IMR-90 (cell line): ENCODE measurements at regions not wholly inside any gene's neighbourhood (a gene's known extent, or its start where the extent isn't known, plus 50 kb on each side); places are given as distances from the start of the nearest gene placed in this dataset.

Experiments
- ATAC-seq: fragments of 200-7000 bp; cut with Tn5 transposase; 2 replicates; pipeline ENCODE4 v1.9.1; 2020; ENCODE audit warnings: low read depth, mild to moderate bottlenecking, moderate library complexity
- BruUV-seq: library from RNA; stranded (reverse); fragments of 400-500 nt; replicated peaks from 2 replicates; lab custom pipeline; 2021; lab: Mats Ljungman, UMichigan
- CTCF ChIA-PET: fragments of 300-600 bp; formaldehyde crosslinking; extraction: SDS; loops from one replicate; lab custom pipeline; 2021; ENCODE audit warnings: antibody characterized with exemption; lab: Yijun Ruan, JAX
- POLR2A ChIA-PET: fragments of 300-600 bp; sonication (Branson Sonifier 250); formaldehyde crosslinking; loops from one replicate; lab custom pipeline; 2022; ENCODE audit warnings: antibody characterized with exemption; ENCODE audit not compliant: unreplicated experiment; lab: Charles Lee
- DNase-seq: peaks from one replicate; pipeline ENCODE4 v3.0.0; 2013
- H2AFZ ChIP-seq: replicated peaks from 2 replicates; pipeline ENCODE3; 2013; ENCODE audit warnings: low read length, mild to moderate bottlenecking; ENCODE audit not compliant: poor library complexity
- H2AK5ac ChIP-seq: 2 replicates; pipeline ENCODE4 v1.6.1; 2013; ENCODE audit warnings: low read depth, low read length, inconsistent platforms
- H2AK9ac ChIP-seq: replicated peaks from 2 replicates; pipeline ENCODE3; 2013; ENCODE audit warnings: mild to moderate bottlenecking, low read depth, low read length, moderate library complexity; ENCODE audit not compliant: poor library complexity
- H2BK120ac ChIP-seq: 2 replicates; pipeline ENCODE4 v1.6.1; 2013; ENCODE audit warnings: low read depth, low read length, inconsistent platforms
- H2BK15ac ChIP-seq: 3 replicates; pipeline ENCODE4 v1.6.1; 2013; ENCODE audit warnings: low read depth, low read length, inconsistent platforms
- H2BK20ac ChIP-seq: 2 replicates; pipeline ENCODE4 v1.6.1; 2013; ENCODE audit warnings: low read depth, mild to moderate bottlenecking, inconsistent platforms, low read length, moderate library complexity
- H2BK5ac ChIP-seq: 2 replicates; pipeline ENCODE4 v1.6.1; 2013; ENCODE audit warnings: mild to moderate bottlenecking, low read depth, low read length, inconsistent platforms; ENCODE audit not compliant: poor library complexity, severe bottlenecking
- H3K14ac ChIP-seq: replicated peaks from 2 replicates; pipeline ENCODE4 v1.6.1; 2013; ENCODE audit warnings: low read depth, low read length, inconsistent platforms
- H3K18ac ChIP-seq: 2 replicates; pipeline ENCODE4 v1.6.1; 2013; ENCODE audit warnings: low read depth, low read length, control low read depth
- H3K23ac ChIP-seq: 2 replicates; pipeline ENCODE4 v1.6.1; 2013; ENCODE audit warnings: low read depth, low read length, inconsistent platforms
- H3K27ac ChIP-seq: 2 replicates; pipeline ENCODE4 v1.5.1; 2013; ENCODE audit warnings: mild to moderate bottlenecking, control low read depth, low read length; ENCODE audit not compliant: insufficient read depth
- H3K27me3 ChIP-seq: 2 replicates; pipeline ENCODE4 v1.6.1; 2013; ENCODE audit warnings: low read length; ENCODE audit not compliant: control insufficient read depth, insufficient read depth
- H3K36me3 ChIP-seq: 2 replicates; pipeline ENCODE4 v1.6.1; 2013; ENCODE audit warnings: low read length, mixed read lengths; ENCODE audit not compliant: control insufficient read depth, insufficient read depth
- H3K4ac ChIP-seq: 2 replicates; pipeline ENCODE4 v1.6.1; 2013; ENCODE audit warnings: low read depth, low read length, inconsistent platforms
- H3K4me1 ChIP-seq: 2 replicates; pipeline ENCODE4 v1.6.1; 2013; ENCODE audit warnings: low read length, mixed read lengths; ENCODE audit not compliant: control insufficient read depth, insufficient read depth
- H3K4me2 ChIP-seq: 2 replicates; pipeline ENCODE4 v1.6.1; 2013; ENCODE audit warnings: low read depth, mild to moderate bottlenecking, control low read depth, low read length, moderate library complexity
- H3K4me3 ChIP-seq: 2 replicates; pipeline ENCODE4 v1.5.1; 2013; ENCODE audit warnings: low read depth, mild to moderate bottlenecking, control low read depth, low read length, moderate library complexity; ENCODE audit not compliant: insufficient read depth
- H3K56ac ChIP-seq: 2 replicates; pipeline ENCODE4 v1.6.1; 2013; ENCODE audit warnings: low read length, inconsistent platforms; ENCODE audit not compliant: insufficient read depth; ENCODE audit errors: extremely low read depth
- H3K79me1 ChIP-seq, 2 experiments: 2 replicates each; pipeline ENCODE4 v1.6.1; 2013; ENCODE audit warnings: low read length in 2 of 2, inconsistent platforms in 1 of 2, low read depth in 1 of 2
- H3K9ac ChIP-seq: 2 replicates; pipeline ENCODE4 v1.6.1; 2013; ENCODE audit warnings: low read depth, low read length, control low read depth
- H3K9me1 ChIP-seq: 2 replicates; pipeline ENCODE4 v1.6.1; 2013; ENCODE audit warnings: low read length, inconsistent platforms; ENCODE audit not compliant: insufficient read depth
- H3K9me3 ChIP-seq: 2 replicates; pipeline ENCODE4 v1.6.1; 2013; ENCODE audit warnings: low read length; ENCODE audit not compliant: control insufficient read depth, insufficient read depth
- H4K20me1 ChIP-seq: 2 replicates; pipeline ENCODE4 v1.6.1; 2013; ENCODE audit warnings: low read length, inconsistent platforms; ENCODE audit not compliant: insufficient read depth
- H4K5ac ChIP-seq: 2 replicates; pipeline ENCODE4 v1.6.1; 2013; ENCODE audit warnings: mild to moderate bottlenecking, low read depth, low read length, control low read depth
- H4K8ac ChIP-seq, 2 experiments: 2 replicates each; pipeline ENCODE4 v1.6.1; 2013; ENCODE audit warnings: low read depth in 2 of 2, low read length in 2 of 2, control low read depth in 1 of 2, inconsistent platforms in 1 of 2
- H4K91ac ChIP-seq: 2 replicates; pipeline ENCODE4 v1.6.1; 2013; ENCODE audit warnings: low read depth, low read length, inconsistent platforms; ENCODE audit not compliant: insufficient read depth
- CEBPB ChIP-seq: IDR thresholded peaks from 2 replicates; pipeline ENCODE4 v1.6.1; 2012; ENCODE audit warnings: low read depth, low read length, improper control_type of control experiment
- CHD1 ChIP-seq: IDR thresholded peaks from 2 replicates; pipeline ENCODE4 v1.6.1; 2012; ENCODE audit warnings: low read depth, low read length, improper control_type of control experiment
- FOS ChIP-seq: fragments of 150-350 bp; IDR thresholded peaks from 2 replicates; pipeline ENCODE4 v1.6.1; 2016; ENCODE audit warnings: low read depth, low read length
- MAFK ChIP-seq: IDR thresholded peaks from 2 replicates; pipeline ENCODE4 v1.6.1; 2012; ENCODE audit warnings: low read depth, low read length, improper control_type of control experiment
- MAZ ChIP-seq: IDR thresholded peaks from 2 replicates; pipeline ENCODE4 v1.6.1; 2012; ENCODE audit warnings: low read depth, mild to moderate bottlenecking, low read length, improper control_type of control experiment, moderate library complexity, borderline replicate concordance
- NFE2L2 ChIP-seq: fragments of 150-350 bp; IDR thresholded peaks from 2 replicates; pipeline ENCODE4 v1.6.1; 2016; ENCODE audit warnings: low read depth, mild to moderate bottlenecking, low read length
- RAD21 ChIP-seq: IDR thresholded peaks from 2 replicates; pipeline ENCODE4 v1.6.1; 2012; ENCODE audit warnings: low read length, improper control_type of control experiment
- RCOR1 ChIP-seq: IDR thresholded peaks from 2 replicates; pipeline ENCODE4 v1.6.1; 2012; ENCODE audit warnings: mild to moderate bottlenecking, low read length, improper control_type of control experiment; ENCODE audit not compliant: insufficient replicate concordance
- SMC3 ChIP-seq: fragments of 150-350 bp; IDR thresholded peaks from 2 replicates; pipeline ENCODE4 v1.6.1; 2016; ENCODE audit warnings: low read depth, mild to moderate bottlenecking, antibody characterized with exemption, low read length, moderate library complexity
- WGBS, 2 experiments: methylation state at CpG; one replicate each; pipeline versions ENCODE4 v1.1.5 to v1.1.7; 2013; ENCODE audit warnings: missing lambda C conversion rate in 2 of 2; ENCODE audit not compliant: insufficient read length in 1 of 2; ENCODE audit errors: extremely low coverage in 2 of 2; 5-methylcytosine and 5-hydroxymethylcytosine counted together
- dilution Hi-C: fragments of 300-500 bp; cut with HindIII; formaldehyde crosslinking; loops from one replicate; pipeline ENCODE4 v1.14.3; 2018; ENCODE audit warnings: low sequenced_read_pairs; ENCODE audit not compliant: unreplicated experiment
- in situ Hi-C: fragments of 300-500 bp; cut with MboI; formaldehyde crosslinking; loops from 3 replicates; pipeline ENCODE4 v1.14.3; 2019; ENCODE audit warnings: low sequenced_read_pairs, inconsistent platforms, mixed read lengths
- intact Hi-C: fragments of 100-400 bp; cut with micrococcal nuclease; formaldehyde crosslinking; loops from 2 replicates; pipeline ENCODE4 v1.10.0; 2022

DNA sequence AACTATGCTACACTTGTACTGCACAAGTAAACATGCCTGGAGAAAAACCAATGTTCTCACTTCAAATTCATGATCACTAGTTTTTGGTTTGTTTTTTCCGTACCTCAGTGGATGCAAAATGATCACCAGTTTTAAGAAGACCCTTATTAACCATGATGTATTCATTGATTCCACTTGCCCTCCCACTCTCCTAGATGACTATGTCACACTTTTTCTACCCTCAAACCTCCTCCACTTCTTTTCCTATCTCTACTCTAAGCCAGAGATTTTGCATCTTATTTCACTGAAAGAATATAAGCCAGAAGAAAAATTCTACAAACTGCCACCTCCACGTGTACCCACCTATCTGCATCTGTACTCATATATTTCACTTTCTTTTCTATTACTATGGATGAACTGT, 186.2 kb upstream of the NAMPT start:
- Histone ChIP-seq H2BK20ac (no peak overlapping the region), H3K23ac (no peak overlapping the region), H3K27ac (no peak overlapping the region), H2AK5ac (no peak overlapping the region), H3K9me3 (no peaks in the 10 kb centered on the region), H4K20me1 (no peaks in the 10 kb centered on the region), H3K36me3 (no peaks in the 10 kb centered on the region), H3K4me3 (no peak overlapping the region), H3K4ac (no peak overlapping the region), H2BK120ac (no peak overlapping the region), H3K14ac (no peak overlapping the region), H2BK5ac (no peak overlapping the region), H3K79me1 (no peaks in the 10 kb centered on the region), H4K5ac (no peak overlapping the region), H2BK15ac (no peak overlapping the region), H3K27me3 (no peaks in the 10 kb centered on the region), H3K9me1 (no peaks in the 10 kb centered on the region), H4K8ac (no peak overlapping the region), H3K4me1 (no peaks in the 10 kb centered on the region), H4K91ac (no peak overlapping the region), H3K9ac (no peak overlapping the region), H2AK9ac (no peak overlapping the region), H2AFZ (no peak overlapping the region), H3K56ac (no peak overlapping the region), H3K18ac (no peak overlapping the region), H3K4me2 (no peak overlapping the region)
- TF ChIP-seq RCOR1 (no peak), SMC3 (no peak), FOS (no peak), CEBPB (no peak), NFE2L2 (no peak), CHD1 (no peak), MAFK (no peak), MAZ (no peak), RAD21 (no peak)
- ChIA-PET CTCF (no interaction called here), POLR2A (no interaction called here)
- WGBS, 2 experiments: 100% methylated on average over 1 of the region's 2 CpGs; no CpG with 5 or more reads in 1 of the 2 experiments
- BruUV-seq: no TSS peak
- dilution Hi-C loops (no loop called here), intact Hi-C loops (no loop called here), in situ Hi-C loops (no loop called here)
- no peak for DNase-seq
- ATAC-seq: no peak
